Osteoblast (primary cell): ENCODE measurements at regions not wholly inside any gene's neighbourhood (a gene's known extent, or its start where the extent isn't known, plus 50 kb on each side); places are given as distances from the start of the nearest gene placed in this dataset.
A peak's percentile ranks its signal among the peaks of the same experiment; 100 is the strongest.

Experiments
- DNase-seq: peaks from one replicate; pipeline ENCODE4 v3.0.0; 2011; ENCODE audit warnings: low spot score, mixed read lengths; ENCODE audit not compliant: insufficient read length; ENCODE audit errors: missing footprints
- H2AFZ ChIP-seq: 2 replicates; pipeline ENCODE4 v1.6.0; 2011; ENCODE audit warnings: mild to moderate bottlenecking, low read length
- H3K27ac ChIP-seq: 2 replicates; pipeline ENCODE4 v1.5.1; 2011; ENCODE audit warnings: mild to moderate bottlenecking, low read depth, low read length, moderate library complexity
- H3K27me3 ChIP-seq: 2 replicates; pipeline ENCODE4 v1.6.0; 2012; ENCODE audit warnings: mild to moderate bottlenecking, control low read depth, inconsistent platforms, low read length, moderate library complexity; ENCODE audit not compliant: insufficient read depth
- H3K36me3 ChIP-seq: 2 replicates; pipeline ENCODE4 v1.5.1; 2011; ENCODE audit warnings: mild to moderate bottlenecking, low read length, control low read depth, moderate library complexity; ENCODE audit not compliant: insufficient read depth
- H3K4me1 ChIP-seq: 2 replicates; pipeline ENCODE4 v1.5.1; 2011; ENCODE audit warnings: mild to moderate bottlenecking, low read length, control low read depth, moderate library complexity; ENCODE audit not compliant: insufficient read depth
- H3K4me2 ChIP-seq: 2 replicates; pipeline ENCODE4 v1.6.0; 2011; ENCODE audit warnings: mild to moderate bottlenecking, low read length; ENCODE audit not compliant: insufficient read depth
- H3K4me3 ChIP-seq: fragments of 200-600 bp; sonication (generic); 3 replicates; pipeline ENCODE4 v1.5.1; 2012; ENCODE audit warnings: mild to moderate bottlenecking, low read length, inconsistent platforms; ENCODE audit not compliant: insufficient read depth
- H3K79me2 ChIP-seq: 2 replicates; pipeline ENCODE4 v1.6.0; 2012; ENCODE audit warnings: mild to moderate bottlenecking, low read length, control low read depth, inconsistent platforms; ENCODE audit not compliant: insufficient read depth
- H3K9me3 ChIP-seq: 2 replicates; pipeline ENCODE4 v1.5.1; 2011; ENCODE audit warnings: low read depth, low read length, control low read depth
- H4K20me1 ChIP-seq: 2 replicates; pipeline ENCODE4 v1.6.0; 2012; ENCODE audit warnings: mild to moderate bottlenecking, low read length, control low read depth; ENCODE audit not compliant: insufficient read depth
- CTCF ChIP-seq: IDR thresholded peaks from 2 replicates; pipeline ENCODE4 v1.5.1; 2011; ENCODE audit warnings: mild to moderate bottlenecking, low read depth, low read length, moderate library complexity; ENCODE audit errors: extremely low read depth

GRCh38 chr5:67475489-67475888 lies 278.9 kb upstream of the CD180 start:
- Histone ChIP-seq H3K4me1 (no peaks in the 10 kb centered on the region), H3K9me3 (no peaks in the 10 kb centered on the region), H3K36me3 (no peaks in the 10 kb centered on the region), H3K27me3 (no peaks in the 10 kb centered on the region), H3K4me3 (no peak overlapping the region), H3K79me2 (no peaks in the 10 kb centered on the region), H4K20me1 (no peaks in the 10 kb centered on the region), H2AFZ (no peak overlapping the region), H3K27ac (no peak overlapping the region), H3K4me2 (no peak overlapping the region)
- no peak for TF ChIP-seq CTCF
- no peak for DNase-seq

- no peak overlapping the region for H3K4me2 ChIP-seq
- no peak for TF ChIP-seq CTCF
These were observed 278.1 kb upstream of the CD180 start for GRCh38 chr5:67474597-67475238.

GRCh38 chr5:67467110-67467509 lies 270.5 kb upstream of the CD180 start:
- H3K36me3 ChIP-seq = no peaks in the 10 kb centered on the region
- no peak overlapping the region for H3K4me3 ChIP-seq
- no peaks in the 10 kb centered on the region for H4K20me1 ChIP-seq
- no peaks in the 10 kb centered on the region for H3K9me3 ChIP-seq
- TF ChIP-seq CTCF = no peak
- no peak overlapping the region for H3K27ac ChIP-seq
- H3K4me2 ChIP-seq = no peak overlapping the region
- no peaks in the 10 kb centered on the region for H3K27me3 ChIP-seq
- no peaks in the 10 kb centered on the region for H3K79me2 ChIP-seq
- no peak for DNase-seq
- no peaks in the 10 kb centered on the region for H3K4me1 ChIP-seq
- H2AFZ ChIP-seq = no peak overlapping the region

More at GRCh38 chr5:67474597-67475238, 278.1 kb upstream of the CD180 start:
- H2AFZ ChIP-seq = no peak overlapping the region
- no peak for DNase-seq
- H3K27ac ChIP-seq = no peak overlapping the region
- no peaks in the 10 kb centered on the region for H3K79me2 ChIP-seq
- no peaks in the 10 kb centered on the region for H3K4me1 ChIP-seq
- no peaks in the 10 kb centered on the region for H4K20me1 ChIP-seq
- H3K27me3 ChIP-seq = no peaks in the 10 kb centered on the region
- H3K4me3 ChIP-seq = no peak overlapping the region
- H3K9me3 ChIP-seq = no peaks in the 10 kb centered on the region
- no peaks in the 10 kb centered on the region for H3K36me3 ChIP-seq

- Histone ChIP-seq H3K27ac (no peak overlapping the region), H2AFZ (no peak overlapping the region), H3K4me3 (no peak overlapping the region), H3K9me3 (no peaks in the 10 kb centered on the region), H3K4me1 (no peaks in the 10 kb centered on the region), H3K27me3 (no peaks in the 10 kb centered on the region), H4K20me1 (no peaks in the 10 kb centered on the region), H3K79me2 (no peaks in the 10 kb centered on the region), H3K36me3 (no peaks in the 10 kb centered on the region), H3K4me2 (no peak overlapping the region)
- no peak for TF ChIP-seq CTCF
- DNase-seq = peak; percentile 3
These were observed 269.1 kb upstream of the CD180 start for GRCh38 chr5:67465537-67466207.
